ENCODE measurements at regions not wholly inside any gene's neighbourhood (a gene's known extent, or its start where the extent isn't known, plus 50 kb on each side); places are given as distances from the start of the nearest gene placed in this dataset.

- TF ChIP-seq CTCF (IDR thresholded peaks at IDR 0.05) (no peak), POLR2A (IDR thresholded peaks at IDR 0.05) (no peak)
These were observed 328.9 kb downstream of the SEC23A start for GRCh38 chr14:38774162-38774561.
